ENCODE measurements at regions not wholly inside any gene's neighbourhood (a gene's known extent, or its start where the extent isn't known, plus 50 kb on each side); places are given as distances from the start of the nearest gene placed in this dataset.
A peak's percentile ranks its signal among the peaks of the same experiment; 100 is the strongest.

DNA sequence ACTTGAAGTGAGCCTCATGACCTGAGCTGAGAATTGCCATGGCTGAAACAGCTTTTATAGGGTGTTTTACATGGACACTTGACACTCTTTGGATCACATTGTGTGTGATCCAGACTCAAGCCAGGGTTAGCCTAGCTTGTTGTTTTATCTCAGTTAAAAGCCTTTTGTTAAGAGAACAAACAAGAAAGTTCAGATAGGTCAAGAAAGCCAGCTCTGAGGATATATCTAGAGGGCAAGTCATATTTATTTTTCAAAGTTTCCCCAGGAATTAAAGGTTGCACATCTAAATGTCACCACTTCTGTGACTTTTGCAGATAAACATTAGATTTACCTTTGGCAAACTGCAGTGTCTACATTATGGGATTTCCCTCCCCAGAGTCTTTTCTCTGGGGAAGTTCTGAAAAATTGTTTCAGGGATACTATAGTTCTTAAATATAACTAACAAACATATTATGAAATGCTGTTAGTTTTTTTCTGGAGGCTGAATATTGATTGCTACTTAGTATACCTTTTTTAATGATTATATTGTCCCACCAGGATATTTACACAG is 134.5 kb downstream of the C9orf152 start (continued):
- TF ChIP-seq CHCHD3 (CRISPR knock-in tag; IDR thresholded peaks at IDR 0.05), result no peak
- TF ChIP-seq FOXA3 (CRISPR knock-in tag; IDR thresholded peaks at IDR 0.05), result peak; percentile 31; the same call in 1 of the 2 replicates
- no peak for TF ChIP-seq TARDBP (CRISPR knock-in tag; IDR thresholded peaks at IDR 0.05)
- no peak for TF ChIP-seq ZNF878 (CRISPR knock-in tag; IDR thresholded peaks at IDR 0.05)
- no peak for TF ChIP-seq KAT2B (IDR thresholded peaks at IDR 0.05; ENCODE audit: borderline replicate concordance, low read depth, low read length)
- TF ChIP-seq, protein P1, sequence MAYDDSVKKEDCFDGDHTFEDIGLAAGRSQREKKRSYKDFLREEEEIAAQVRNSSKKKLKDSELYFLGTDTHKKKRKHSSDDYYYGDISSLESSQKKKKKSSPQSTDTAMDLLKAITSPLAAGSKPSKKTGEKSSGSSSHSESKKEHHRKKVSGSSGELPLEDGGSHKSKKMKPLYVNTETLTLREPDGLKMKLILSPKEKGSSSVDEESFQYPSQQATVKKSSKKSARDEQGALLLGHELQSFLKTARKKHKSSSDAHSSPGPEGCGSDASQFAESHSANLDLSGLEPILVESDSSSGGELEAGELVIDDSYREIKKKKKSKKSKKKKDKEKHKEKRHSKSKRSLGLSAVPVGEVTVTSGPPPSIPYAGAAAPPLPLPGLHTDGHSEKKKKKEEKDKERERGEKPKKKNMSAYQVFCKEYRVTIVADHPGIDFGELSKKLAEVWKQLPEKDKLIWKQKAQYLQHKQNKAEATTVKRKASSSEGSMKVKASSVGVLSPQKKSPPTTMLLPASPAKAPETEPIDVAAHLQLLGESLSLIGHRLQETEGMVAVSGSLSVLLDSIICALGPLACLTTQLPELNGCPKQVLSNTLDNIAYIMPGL (CRISPR knock-in tag; IDR thresholded peaks at IDR 0.05; ENCODE audit: borderline replicate concordance in 1 of 2, low read depth in 1 of 2), result no peak
- no peak for TF ChIP-seq ATF7-NPFF (CRISPR knock-in tag; IDR thresholded peaks at IDR 0.05; ENCODE audit: low read depth)
- no peak for TF ChIP-seq FLYWCH1 (CRISPR knock-in tag; IDR thresholded peaks at IDR 0.05)
- TF ChIP-seq NR2F2 (IDR thresholded peaks at IDR 0.05; ENCODE audit: borderline replicate concordance, low read depth), result peak; percentile 85
- no peak for TF ChIP-seq MYC (CRISPR knock-in tag; IDR thresholded peaks at IDR 0.05; ENCODE audit: borderline replicate concordance)
- TF ChIP-seq, protein P2, sequence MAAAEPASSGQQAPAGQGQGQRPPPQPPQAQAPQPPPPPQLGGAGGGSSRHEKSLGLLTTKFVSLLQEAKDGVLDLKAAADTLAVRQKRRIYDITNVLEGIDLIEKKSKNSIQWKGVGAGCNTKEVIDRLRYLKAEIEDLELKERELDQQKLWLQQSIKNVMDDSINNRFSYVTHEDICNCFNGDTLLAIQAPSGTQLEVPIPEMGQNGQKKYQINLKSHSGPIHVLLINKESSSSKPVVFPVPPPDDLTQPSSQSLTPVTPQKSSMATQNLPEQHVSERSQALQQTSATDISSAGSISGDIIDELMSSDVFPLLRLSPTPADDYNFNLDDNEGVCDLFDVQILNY (CRISPR knock-in tag; conservative IDR thresholded peaks at IDR 0.05), result no peak
- peak; percentile 44; the same call in 1 of the 2 replicates for TF ChIP-seq TCF7 (IDR thresholded peaks at IDR 0.05; ENCODE audit: low read depth)
- TF ChIP-seq SMARCC2 (IDR thresholded peaks at IDR 0.05), result no peak
- TF ChIP-seq, protein P3, sequence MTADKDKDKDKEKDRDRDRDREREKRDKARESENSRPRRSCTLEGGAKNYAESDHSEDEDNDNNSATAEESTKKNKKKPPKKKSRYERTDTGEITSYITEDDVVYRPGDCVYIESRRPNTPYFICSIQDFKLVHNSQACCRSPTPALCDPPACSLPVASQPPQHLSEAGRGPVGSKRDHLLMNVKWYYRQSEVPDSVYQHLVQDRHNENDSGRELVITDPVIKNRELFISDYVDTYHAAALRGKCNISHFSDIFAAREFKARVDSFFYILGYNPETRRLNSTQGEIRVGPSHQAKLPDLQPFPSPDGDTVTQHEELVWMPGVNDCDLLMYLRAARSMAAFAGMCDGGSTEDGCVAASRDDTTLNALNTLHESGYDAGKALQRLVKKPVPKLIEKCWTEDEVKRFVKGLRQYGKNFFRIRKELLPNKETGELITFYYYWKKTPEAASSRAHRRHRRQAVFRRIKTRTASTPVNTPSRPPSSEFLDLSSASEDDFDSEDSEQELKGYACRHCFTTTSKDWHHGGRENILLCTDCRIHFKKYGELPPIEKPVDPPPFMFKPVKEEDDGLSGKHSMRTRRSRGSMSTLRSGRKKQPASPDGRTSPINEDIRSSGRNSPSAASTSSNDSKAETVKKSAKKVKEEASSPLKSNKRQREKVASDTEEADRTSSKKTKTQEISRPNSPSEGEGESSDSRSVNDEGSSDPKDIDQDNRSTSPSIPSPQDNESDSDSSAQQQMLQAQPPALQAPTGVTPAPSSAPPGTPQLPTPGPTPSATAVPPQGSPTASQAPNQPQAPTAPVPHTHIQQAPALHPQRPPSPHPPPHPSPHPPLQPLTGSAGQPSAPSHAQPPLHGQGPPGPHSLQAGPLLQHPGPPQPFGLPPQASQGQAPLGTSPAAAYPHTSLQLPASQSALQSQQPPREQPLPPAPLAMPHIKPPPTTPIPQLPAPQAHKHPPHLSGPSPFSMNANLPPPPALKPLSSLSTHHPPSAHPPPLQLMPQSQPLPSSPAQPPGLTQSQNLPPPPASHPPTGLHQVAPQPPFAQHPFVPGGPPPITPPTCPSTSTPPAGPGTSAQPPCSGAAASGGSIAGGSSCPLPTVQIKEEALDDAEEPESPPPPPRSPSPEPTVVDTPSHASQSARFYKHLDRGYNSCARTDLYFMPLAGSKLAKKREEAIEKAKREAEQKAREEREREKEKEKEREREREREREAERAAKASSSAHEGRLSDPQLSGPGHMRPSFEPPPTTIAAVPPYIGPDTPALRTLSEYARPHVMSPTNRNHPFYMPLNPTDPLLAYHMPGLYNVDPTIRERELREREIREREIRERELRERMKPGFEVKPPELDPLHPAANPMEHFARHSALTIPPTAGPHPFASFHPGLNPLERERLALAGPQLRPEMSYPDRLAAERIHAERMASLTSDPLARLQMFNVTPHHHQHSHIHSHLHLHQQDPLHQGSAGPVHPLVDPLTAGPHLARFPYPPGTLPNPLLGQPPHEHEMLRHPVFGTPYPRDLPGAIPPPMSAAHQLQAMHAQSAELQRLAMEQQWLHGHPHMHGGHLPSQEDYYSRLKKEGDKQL (CRISPR knock-in tag; IDR thresholded peaks at IDR 0.05; ENCODE audit: low read depth), result 0 out of 2 replicates have a peak, but pooled peaks have one; percentile 33
- no peak for TF ChIP-seq PTBP1 (IDR thresholded peaks at IDR 0.05; ENCODE audit: low read depth, low read length, poor library complexity, severe bottlenecking)
- no peak for TF ChIP-seq SP5 (CRISPR knock-in tag; IDR thresholded peaks at IDR 0.05; ENCODE audit: borderline replicate concordance, low read depth)
- TF ChIP-seq ZNF850 (CRISPR knock-in tag; conservative IDR thresholded peaks at IDR 0.05), result no peak
- TF ChIP-seq NAIF1 (CRISPR knock-in tag; IDR thresholded peaks at IDR 0.05; ENCODE audit: borderline replicate concordance), result no peak
- TF ChIP-seq NR2F1 (CRISPR knock-in tag; IDR thresholded peaks at IDR 0.05), result peak in 1 of 2 experiments; percentile 55; a peak in 1 of 4 replicates
- TF ChIP-seq JDP2 (CRISPR knock-in tag; IDR thresholded peaks at IDR 0.05; ENCODE audit: borderline replicate concordance), result no peak
- TF ChIP-seq NR1H2 (CRISPR knock-in tag; IDR thresholded peaks at IDR 0.05; ENCODE audit: borderline replicate concordance, low read depth), result no peak
